GM21529 (cell line): ENCODE measurements at regions not wholly inside any gene's neighbourhood (a gene's known extent, or its start where the extent isn't known, plus 50 kb on each side); places are given as distances from the start of the nearest gene placed in this dataset.
"Not testable (repeated sequence)": the region's sequence is repeated elsewhere in the genome, so short reads cannot be mapped to it uniquely, and the experiment has no call there.

Experiments used
- ATAC-seq: cut with Tn5 transposase; IDR thresholded peaks from one replicate; pipeline ENCODE4 v1.9.1; 2021; ENCODE audit not compliant: unreplicated experiment

- no peak for ATAC-seq
These were observed 111.2 kb upstream of the XIST start for GRCh38 chrX:73963682-73964081.

- no peak for ATAC-seq
These were observed 110.4 kb upstream of the XIST start for GRCh38 chrX:73962948-73963347.

DNA sequence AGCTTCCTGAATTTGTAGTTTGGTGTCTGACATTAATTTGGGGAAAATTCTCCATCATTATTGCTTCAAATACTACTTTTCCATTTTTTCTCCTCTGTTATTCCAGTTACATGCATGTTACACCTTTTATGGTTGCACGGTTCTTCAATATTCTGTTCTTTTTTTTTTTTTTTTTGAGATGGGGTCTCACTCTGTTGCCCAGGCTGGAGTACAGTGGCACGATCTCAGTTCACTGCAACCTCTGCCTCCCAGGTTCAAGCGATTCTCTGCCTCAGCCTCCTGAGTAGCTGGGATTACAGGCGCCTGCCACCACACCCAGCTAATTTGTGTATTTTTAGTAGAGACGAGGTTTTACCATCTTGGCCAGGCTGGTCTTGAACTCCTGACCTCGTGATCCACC lies 109.4 kb upstream of the XIST start:
- ATAC-seq: not testable (repeated sequence)

GRCh38 chrX:73944563-73944908 lies 92.0 kb upstream of the XIST start:
- ATAC-seq: peak; percentile 4

- peak; percentile 96 for ATAC-seq
These were observed 91.4 kb upstream of the XIST start for GRCh38 chrX:73943693-73944562.

GRCh38 chrX:73940893-73941470 lies 88.5 kb upstream of the XIST start:
- no peak for ATAC-seq

- not testable (repeated sequence) for ATAC-seq
These were observed 85.3 kb upstream of the XIST start for GRCh38 chrX:73937843-73938242.

GRCh38 chrX:73932522-73932921 lies 80.0 kb upstream of the XIST start:
- no peak for ATAC-seq

GRCh38 chrX:73930300-73930699 lies 77.8 kb upstream of the XIST start:
- ATAC-seq: no peak

DNA sequence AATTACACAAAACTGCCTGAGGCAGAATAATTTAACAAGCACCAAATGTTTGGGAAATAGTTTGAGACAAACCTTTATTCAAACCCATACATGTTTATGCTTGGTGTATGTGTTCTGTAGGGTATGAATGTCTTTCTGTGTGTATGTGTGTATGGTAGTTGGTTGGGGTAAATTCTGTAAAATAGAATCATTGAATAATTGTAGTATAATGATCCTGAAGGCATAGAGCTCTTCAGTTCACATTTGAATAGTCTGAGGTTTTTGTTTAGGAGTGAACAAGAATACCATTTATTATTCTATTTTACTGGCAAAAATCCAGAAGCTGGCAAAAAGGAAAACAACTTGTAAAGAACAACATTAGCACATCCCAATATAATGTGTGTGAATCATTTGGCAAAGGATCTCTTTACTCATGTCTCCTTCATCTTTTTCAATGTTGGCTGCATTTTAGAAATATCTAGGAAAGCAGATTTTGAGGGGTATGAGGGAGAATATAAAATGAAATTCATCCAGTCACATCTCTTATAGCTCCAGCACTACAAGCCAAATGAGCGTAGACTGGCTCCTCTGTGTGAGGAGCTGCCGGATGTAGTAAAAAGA lies 70.4 kb upstream of the XIST start:
- no peak for ATAC-seq

- no peak for ATAC-seq
These were observed 64.6 kb upstream of the XIST start for GRCh38 chrX:73916931-73917667.

GRCh38 chrX:73916489-73916888 lies 64.0 kb upstream of the XIST start:
- ATAC-seq: no peak

DNA sequence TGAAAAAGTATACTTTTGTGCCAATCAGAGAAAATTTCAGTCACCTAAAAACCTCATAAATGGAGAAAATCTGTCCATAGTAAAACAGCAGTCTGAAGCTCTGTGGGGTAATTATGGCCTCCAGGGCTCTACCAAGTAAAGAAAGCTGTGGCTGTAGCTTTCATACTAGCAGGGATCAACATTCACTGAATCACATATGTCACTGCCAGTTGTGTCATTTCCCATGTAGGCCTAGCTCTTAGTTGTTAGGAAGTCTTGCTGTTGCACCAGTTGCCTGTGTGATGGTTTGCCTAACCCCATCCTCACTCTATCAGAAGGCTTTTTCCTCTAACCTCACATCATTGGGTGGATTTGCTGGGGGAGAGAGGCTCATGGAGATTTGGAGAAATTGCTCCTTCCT lies 62.3 kb upstream of the XIST start:
- not testable (repeated sequence) for ATAC-seq

DNA sequence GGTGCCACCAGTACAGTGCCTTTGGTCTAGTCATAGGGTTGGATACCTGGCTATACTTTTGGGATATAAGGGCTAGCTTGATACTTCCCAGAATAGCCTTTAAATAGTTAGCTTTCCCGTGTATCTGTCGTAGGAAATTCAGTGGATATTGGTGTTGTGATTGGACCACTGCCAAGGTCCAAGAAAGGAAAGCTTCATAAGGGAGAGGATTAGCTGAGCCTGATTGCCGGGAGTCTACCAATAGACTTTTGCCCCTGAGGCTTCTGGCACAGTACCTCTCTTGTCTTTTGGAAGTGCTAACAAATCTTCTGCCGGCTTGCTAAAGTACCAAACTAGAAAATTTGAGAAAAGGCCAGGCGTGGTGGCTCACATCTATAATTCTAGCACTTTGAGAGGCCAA lies 61.1 kb upstream of the XIST start:
- ATAC-seq: no peak

DNA sequence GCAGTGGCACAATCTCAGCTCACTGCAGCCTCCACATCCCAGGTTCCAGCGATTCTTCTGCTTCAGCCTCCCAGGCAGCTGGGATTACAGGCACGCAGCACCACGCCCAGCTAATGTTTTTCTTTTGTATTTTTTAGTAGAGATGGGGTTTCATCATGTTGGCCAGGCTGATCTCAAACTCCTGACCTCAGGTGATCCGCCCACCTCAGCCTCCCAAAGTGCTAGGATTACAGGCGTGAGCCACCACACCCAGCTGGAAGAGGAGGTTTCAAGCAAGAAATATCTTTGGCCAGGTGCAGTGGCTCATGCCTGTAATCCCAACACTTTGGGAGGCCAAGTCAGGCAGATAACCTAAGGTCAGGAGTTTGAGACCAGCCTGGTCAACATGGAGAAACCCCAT lies 59.4 kb upstream of the XIST start:
- ATAC-seq: not testable (repeated sequence)

GRCh38 chrX:73905749-73906374 lies 53.3 kb upstream of the XIST start:
- not testable (repeated sequence) for ATAC-seq

- ATAC-seq: no peak
These were observed 51.4 kb upstream of the XIST start for GRCh38 chrX:73903941-73904340.
